Neutrophil (primary cell): ENCODE measurements at regions not wholly inside any gene's neighbourhood (a gene's known extent, or its start where the extent isn't known, plus 50 kb on each side); places are given as distances from the start of the nearest gene placed in this dataset.

ENCODE experiments used
- H3K27ac ChIP-seq: fragments of 200-600 bp; sonication (generic); 2 replicates; pipeline ENCODE4 v1.5.1; 2016; ENCODE audit warnings: mild to moderate bottlenecking, moderate library complexity
- H3K27me3 ChIP-seq: fragments of 200-600 bp; sonication (generic); 2 replicates; pipeline ENCODE4 v1.6.0; 2016; ENCODE audit warnings: mild to moderate bottlenecking
- H3K36me3 ChIP-seq: fragments of 200-600 bp; sonication (generic); 2 replicates; pipeline ENCODE4 v1.5.1; 2017
- H3K4me1 ChIP-seq, 2 experiments: fragments of 200-600 bp in 1 of 2; sonication (generic) in 1 of 2; 1 replicate in 1 of 2; 2 replicates in 1 of 2; pipeline versions ENCODE4 v1.5.1 to v1.6.1; 2013 to 2016; ENCODE audit warnings: low read depth in 1 of 2, low read length in 1 of 2, mild to moderate bottlenecking in 1 of 2, moderate library complexity in 1 of 2; ENCODE audit not compliant: control insufficient read depth in 1 of 2, insufficient read depth in 1 of 2
- H3K4me3 ChIP-seq, 2 experiments: fragments of 200-600 bp in 1 of 2; sonication (generic) in 1 of 2; 1 replicate in 1 of 2; 2 replicates in 1 of 2; pipeline ENCODE4 v1.5.1; 2013 to 2016; ENCODE audit warnings: low read depth in 1 of 2, low read length in 1 of 2, mild to moderate bottlenecking in 1 of 2, moderate library complexity in 1 of 2
- H3K9me3 ChIP-seq: fragments of 200-600 bp; sonication (generic); 2 replicates; pipeline ENCODE4 v1.5.1; 2016
- CTCF ChIP-seq: fragments of 200-600 bp; sonication (generic); IDR thresholded peaks from 2 replicates; pipeline ENCODE4 v1.5.1; 2016; ENCODE audit warnings: antibody characterized with exemption

DNA sequence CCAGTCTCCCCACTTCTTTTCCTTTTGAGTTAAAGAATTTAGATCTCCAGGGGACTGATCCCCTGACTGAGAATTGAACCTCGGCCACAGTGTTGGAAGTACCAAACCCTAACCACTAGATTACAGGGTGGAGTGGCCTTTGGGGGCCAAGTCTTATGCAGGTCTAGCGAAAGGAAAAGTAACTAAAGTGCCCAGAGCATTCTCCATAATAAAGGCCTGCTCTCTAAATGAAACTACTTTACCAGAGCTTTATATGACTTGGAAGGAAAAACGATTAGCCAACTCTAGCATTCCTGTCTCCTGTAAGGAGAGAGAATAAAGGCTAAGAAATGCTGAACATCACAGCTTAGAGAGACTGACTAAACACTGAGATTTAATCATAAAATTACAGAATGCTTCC lies 788.0 kb downstream of the C4orf33 start:
- Histone ChIP-seq H3K36me3 (no peaks in the 10 kb centered on the region), H3K9me3 (no peaks in the 10 kb centered on the region), H3K27me3 (no peaks in the 10 kb centered on the region), H3K4me3 (no peak overlapping the region), H3K27ac (no peak overlapping the region), H3K4me1 (no peaks in the 10 kb centered on the region)
- TF ChIP-seq CTCF, result no peak

DNA sequence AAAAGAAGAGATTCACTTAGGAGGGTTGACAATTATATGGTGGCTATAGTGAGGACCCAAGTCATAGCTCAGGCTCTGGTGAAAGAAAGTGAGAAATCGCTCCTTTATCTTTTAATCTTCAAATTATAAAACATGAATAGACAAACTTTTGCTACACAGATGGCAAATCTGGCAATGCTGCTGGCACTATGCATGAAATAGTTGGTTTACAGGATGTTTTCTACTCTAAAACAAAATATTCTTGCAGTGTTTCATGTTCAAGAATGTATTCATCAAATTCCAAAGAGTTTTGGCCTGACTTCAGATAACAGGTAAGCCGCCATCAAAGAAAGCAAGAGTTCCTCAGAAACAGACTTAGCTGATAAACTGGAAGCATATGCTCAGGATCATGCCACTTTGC lies 801.2 kb downstream of the C4orf33 start:
- H3K27me3 ChIP-seq, result no peaks in the 10 kb centered on the region
- no peaks in the 10 kb centered on the region for H3K9me3 ChIP-seq
- H3K4me1 ChIP-seq, result no peaks in the 10 kb centered on the region
- TF ChIP-seq CTCF, result no peak
- H3K27ac ChIP-seq, result no peak overlapping the region
- no peaks in the 10 kb centered on the region for H3K36me3 ChIP-seq
- no peak overlapping the region for H3K4me3 ChIP-seq

DNA sequence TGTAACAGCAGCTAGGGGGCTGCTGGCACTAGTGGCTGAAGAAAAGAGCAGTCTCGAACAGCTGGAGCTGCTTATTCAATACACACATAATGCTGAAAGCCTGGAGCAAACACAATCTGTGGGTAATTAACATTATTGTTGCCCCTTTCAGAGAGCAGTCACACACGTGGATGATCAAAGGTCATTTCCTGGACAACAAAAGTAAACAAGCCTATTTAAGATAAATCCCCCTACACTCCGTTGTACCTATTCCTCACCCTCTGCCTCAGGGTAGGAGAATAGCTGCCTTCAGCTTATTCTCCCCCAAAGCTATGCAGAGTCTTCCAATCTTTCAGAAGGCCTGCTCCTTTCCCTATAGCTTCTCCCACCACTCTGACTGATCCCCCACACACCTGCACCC lies 803.9 kb downstream of the C4orf33 start:
- no peak overlapping the region for H3K27ac ChIP-seq
- H3K4me1 ChIP-seq, result no peaks in the 10 kb centered on the region
- H3K36me3 ChIP-seq, result no peaks in the 10 kb centered on the region
- TF ChIP-seq CTCF, result no peak
- H3K27me3 ChIP-seq, result no peaks in the 10 kb centered on the region
- H3K4me3 ChIP-seq, result no peak overlapping the region
- no peaks in the 10 kb centered on the region for H3K9me3 ChIP-seq

GRCh38 chr4:129900430-129900953 lies 804.5 kb downstream of the C4orf33 start:
- Histone ChIP-seq H3K4me1 (no peaks in the 10 kb centered on the region), H3K36me3 (no peaks in the 10 kb centered on the region), H3K27ac (no peak overlapping the region), H3K9me3 (no peaks in the 10 kb centered on the region), H3K27me3 (no peaks in the 10 kb centered on the region), H3K4me3 (no peak overlapping the region)
- no peak for TF ChIP-seq CTCF

DNA sequence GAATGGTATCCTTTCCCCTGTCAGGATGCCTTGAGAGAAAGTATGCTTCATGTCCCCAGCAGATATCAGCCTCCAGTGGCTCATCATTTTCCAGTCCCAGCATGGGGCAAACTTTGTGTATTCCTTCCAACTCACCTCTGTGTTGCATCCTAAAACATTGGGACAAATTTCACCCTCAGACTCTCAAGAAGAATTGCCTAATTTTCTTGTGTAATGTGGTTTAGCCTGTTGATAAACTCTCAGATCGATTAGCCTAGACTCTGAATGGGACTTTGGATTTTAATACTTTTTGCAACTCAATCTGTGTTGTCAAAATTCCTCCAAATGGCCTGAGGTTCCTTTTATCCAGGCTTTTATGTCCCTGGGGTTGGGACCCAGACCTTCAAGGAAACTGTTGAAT lies 805.3 kb downstream of the C4orf33 start:
- Histone ChIP-seq H3K36me3 (no peaks in the 10 kb centered on the region), H3K27ac (no peak overlapping the region), H3K27me3 (no peaks in the 10 kb centered on the region), H3K9me3 (no peaks in the 10 kb centered on the region), H3K4me1 (no peaks in the 10 kb centered on the region), H3K4me3 (no peak overlapping the region)
- TF ChIP-seq CTCF, result no peak

DNA sequence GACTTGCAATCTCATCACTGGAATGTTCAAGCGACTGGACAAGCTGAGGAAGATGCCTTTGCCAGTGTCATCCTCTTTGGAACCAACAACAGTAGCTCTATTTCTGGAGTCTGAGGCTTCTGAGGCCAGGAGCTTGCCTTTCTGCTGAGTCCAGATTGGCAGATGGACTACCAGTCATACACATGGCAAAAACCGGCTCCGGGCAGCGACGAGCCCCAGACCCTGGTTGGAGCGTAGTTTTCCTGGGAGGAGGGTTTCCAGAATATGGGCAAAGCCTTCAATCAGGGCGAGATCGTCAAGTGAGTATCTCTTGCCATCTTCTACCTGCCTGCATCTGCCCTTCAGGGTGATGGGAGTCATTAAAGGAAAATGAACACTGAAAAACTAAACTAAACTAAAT lies 807.9 kb downstream of the C4orf33 start:
- Histone ChIP-seq H3K4me3 (no peak overlapping the region), H3K4me1 (no peaks in the 10 kb centered on the region), H3K9me3 (no peaks in the 10 kb centered on the region), H3K27ac (no peak overlapping the region), H3K36me3 (no peaks in the 10 kb centered on the region), H3K27me3 (no peaks in the 10 kb centered on the region)
- TF ChIP-seq CTCF, result no peak
